NB4 (cell line): ENCODE measurements at regions not wholly inside any gene's neighbourhood (a gene's known extent, or its start where the extent isn't known, plus 50 kb on each side); places are given as distances from the start of the nearest gene placed in this dataset.

Source experiments
- MYC ChIP-seq: IDR thresholded peaks from 2 replicates; pipeline ENCODE4 v1.6.1; 2011; ENCODE audit warnings: low read depth, low read length
- TF ChIP-seq, protein P1 (sequence below): IDR thresholded peaks from one replicate; pipeline ENCODE4 v1.5.1; 2012; ENCODE audit warnings: low read depth, low read length

GRCh38 chr4:26140150-26140898, 180.5 kb upstream of the RBPJ start:
- TF ChIP-seq, protein P1, sequence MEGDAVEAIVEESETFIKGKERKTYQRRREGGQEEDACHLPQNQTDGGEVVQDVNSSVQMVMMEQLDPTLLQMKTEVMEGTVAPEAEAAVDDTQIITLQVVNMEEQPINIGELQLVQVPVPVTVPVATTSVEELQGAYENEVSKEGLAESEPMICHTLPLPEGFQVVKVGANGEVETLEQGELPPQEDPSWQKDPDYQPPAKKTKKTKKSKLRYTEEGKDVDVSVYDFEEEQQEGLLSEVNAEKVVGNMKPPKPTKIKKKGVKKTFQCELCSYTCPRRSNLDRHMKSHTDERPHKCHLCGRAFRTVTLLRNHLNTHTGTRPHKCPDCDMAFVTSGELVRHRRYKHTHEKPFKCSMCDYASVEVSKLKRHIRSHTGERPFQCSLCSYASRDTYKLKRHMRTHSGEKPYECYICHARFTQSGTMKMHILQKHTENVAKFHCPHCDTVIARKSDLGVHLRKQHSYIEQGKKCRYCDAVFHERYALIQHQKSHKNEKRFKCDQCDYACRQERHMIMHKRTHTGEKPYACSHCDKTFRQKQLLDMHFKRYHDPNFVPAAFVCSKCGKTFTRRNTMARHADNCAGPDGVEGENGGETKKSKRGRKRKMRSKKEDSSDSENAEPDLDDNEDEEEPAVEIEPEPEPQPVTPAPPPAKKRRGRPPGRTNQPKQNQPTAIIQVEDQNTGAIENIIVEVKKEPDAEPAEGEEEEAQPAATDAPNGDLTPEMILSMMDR = no peak
- TF ChIP-seq MYC = no peak
